Liver (tissue), 3 donors: ENCODE measurements at regions not wholly inside any gene's neighbourhood (a gene's known extent, or its start where the extent isn't known, plus 50 kb on each side); places are given as distances from the start of the nearest gene placed in this dataset.

Experiments used
- ATF3 ChIP-seq: IDR thresholded peaks from 2 replicates; pipeline ENCODE4 v1.6.1; 2016; ENCODE audit warnings: antibody characterized with exemption
- FOXA1 ChIP-seq: IDR thresholded peaks from 2 replicates; pipeline ENCODE4 v1.6.1; 2016; ENCODE audit warnings: antibody characterized with exemption
- HNF4G ChIP-seq: IDR thresholded peaks from 2 replicates; pipeline ENCODE4 v1.6.1; 2016; ENCODE audit warnings: antibody characterized with exemption
- JUND ChIP-seq, 2 donors: IDR thresholded peaks; 2 replicates each; pipeline ENCODE4 v1.6.1; 2016; ENCODE audit warnings: antibody characterized with exemption in 2 of 2
- RAD21 ChIP-seq, 2 donors: IDR thresholded peaks; 2 replicates each; pipeline ENCODE4 v1.6.1; 2016; ENCODE audit warnings: antibody characterized with exemption in 2 of 2, mild to moderate bottlenecking in 2 of 2
- REST ChIP-seq: IDR thresholded peaks from 2 replicates; pipeline ENCODE4 v1.6.1; 2016; ENCODE audit warnings: antibody characterized with exemption, mild to moderate bottlenecking
- RXRA ChIP-seq, 2 donors: IDR thresholded peaks; 2 replicates each; pipeline ENCODE4 v1.6.1; 2017 to 2018; ENCODE audit warnings: antibody characterized with exemption in 2 of 2, mild to moderate bottlenecking in 1 of 2
- SP1 ChIP-seq: IDR thresholded peaks from 2 replicates; pipeline ENCODE4 v1.6.1; 2018; ENCODE audit warnings: antibody characterized with exemption, mild to moderate bottlenecking
- TAF1 ChIP-seq: conservative IDR thresholded peaks from 2 replicates; pipeline ENCODE4 v1.6.1; 2016; ENCODE audit warnings: antibody characterized with exemption, mild to moderate bottlenecking
- ZBTB33 ChIP-seq: IDR thresholded peaks from 2 replicates; pipeline ENCODE4 v1.6.1; 2016; ENCODE audit warnings: antibody characterized with exemption
- TF ChIP-seq, protein P1 (sequence below): fragments of 150-350 bp; IDR thresholded peaks from 2 replicates; pipeline ENCODE4 v1.5.1; 2017; ENCODE audit warnings: improper control_type of control experiment, low read depth, low read length; ENCODE audit not compliant: missing input control
- donor health status: healthy.
- donor health status: healthy.

- TF ChIP-seq, protein P1, sequence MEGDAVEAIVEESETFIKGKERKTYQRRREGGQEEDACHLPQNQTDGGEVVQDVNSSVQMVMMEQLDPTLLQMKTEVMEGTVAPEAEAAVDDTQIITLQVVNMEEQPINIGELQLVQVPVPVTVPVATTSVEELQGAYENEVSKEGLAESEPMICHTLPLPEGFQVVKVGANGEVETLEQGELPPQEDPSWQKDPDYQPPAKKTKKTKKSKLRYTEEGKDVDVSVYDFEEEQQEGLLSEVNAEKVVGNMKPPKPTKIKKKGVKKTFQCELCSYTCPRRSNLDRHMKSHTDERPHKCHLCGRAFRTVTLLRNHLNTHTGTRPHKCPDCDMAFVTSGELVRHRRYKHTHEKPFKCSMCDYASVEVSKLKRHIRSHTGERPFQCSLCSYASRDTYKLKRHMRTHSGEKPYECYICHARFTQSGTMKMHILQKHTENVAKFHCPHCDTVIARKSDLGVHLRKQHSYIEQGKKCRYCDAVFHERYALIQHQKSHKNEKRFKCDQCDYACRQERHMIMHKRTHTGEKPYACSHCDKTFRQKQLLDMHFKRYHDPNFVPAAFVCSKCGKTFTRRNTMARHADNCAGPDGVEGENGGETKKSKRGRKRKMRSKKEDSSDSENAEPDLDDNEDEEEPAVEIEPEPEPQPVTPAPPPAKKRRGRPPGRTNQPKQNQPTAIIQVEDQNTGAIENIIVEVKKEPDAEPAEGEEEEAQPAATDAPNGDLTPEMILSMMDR, result no peak
- TF ChIP-seq TAF1 (no peak), RXRA (IDR thresholded peaks at IDR 0.05) (no peak), JUND (IDR thresholded peaks at IDR 0.05) (no peak), REST (no peak), ZBTB33 (no peak), SP1 (no peak), ATF3 (no peak), FOXA1 (no peak), HNF4G (no peak), RAD21 (IDR thresholded peaks at IDR 0.05) (no peak)
These were observed 805.6 kb upstream of the ZEB2 start for GRCh38 chr2:145325485-145325884.
